ENCODE measurements at regions not wholly inside any gene's neighbourhood (a gene's known extent, or its start where the extent isn't known, plus 50 kb on each side); places are given as distances from the start of the nearest gene placed in this dataset.
"Not testable (repeated sequence)": the region's sequence is repeated elsewhere in the genome, so short reads cannot be mapped to it uniquely, and the experiment has no call there.

DNA sequence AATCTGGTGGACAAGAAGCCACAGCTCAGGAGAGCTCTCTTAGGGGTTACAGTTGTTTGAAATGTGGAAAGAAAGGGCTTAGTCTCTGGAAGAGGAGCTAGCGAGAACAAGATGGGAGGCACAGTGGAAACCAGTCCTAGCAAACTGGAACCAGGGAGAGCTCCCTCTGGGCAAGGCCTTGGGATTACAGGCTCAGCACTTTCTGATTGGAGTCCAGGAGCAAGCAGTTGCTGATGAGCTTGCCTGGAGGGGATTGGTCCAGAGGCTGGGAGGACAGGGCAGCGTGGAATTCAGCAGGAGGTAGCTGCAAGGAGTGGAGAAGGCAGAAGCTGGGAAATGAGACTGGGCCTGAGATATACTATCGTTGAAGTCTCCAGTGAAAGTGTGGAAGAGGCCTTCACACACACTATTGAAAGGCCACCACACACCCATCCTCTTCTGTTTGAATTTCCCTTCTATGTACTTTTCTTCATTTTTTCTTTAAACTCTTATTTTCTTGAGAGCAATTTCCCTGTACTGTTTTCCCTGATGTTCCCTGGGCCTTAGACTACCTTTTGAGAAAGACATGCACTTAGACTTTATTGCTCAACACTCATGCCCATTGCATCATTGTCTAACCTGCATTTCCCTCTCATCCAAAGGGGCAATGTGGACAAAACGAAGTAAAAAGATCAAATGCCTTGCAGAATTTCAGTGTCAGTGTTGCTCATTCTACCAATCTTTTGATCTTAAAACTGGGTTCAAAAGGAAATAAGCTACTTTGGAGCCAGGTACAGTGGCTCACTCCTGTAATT, 57.8 kb upstream of the LANCL2 start:
- Mint-ChIP-seq H3K27ac (no peak overlapping the region), H3K4me1 (peaks cover 9% of the 10 kb centered on the region), H3K27me3 (peaks cover 6% of the 10 kb centered on the region), H3K9me3 (peaks cover 5% of the 10 kb centered on the region), H3K36me3 (ENCODE audit: low read depth) (no peaks in the 10 kb centered on the region), H3K4me3 (no peak overlapping the region)
- TF ChIP-seq, protein P1, sequence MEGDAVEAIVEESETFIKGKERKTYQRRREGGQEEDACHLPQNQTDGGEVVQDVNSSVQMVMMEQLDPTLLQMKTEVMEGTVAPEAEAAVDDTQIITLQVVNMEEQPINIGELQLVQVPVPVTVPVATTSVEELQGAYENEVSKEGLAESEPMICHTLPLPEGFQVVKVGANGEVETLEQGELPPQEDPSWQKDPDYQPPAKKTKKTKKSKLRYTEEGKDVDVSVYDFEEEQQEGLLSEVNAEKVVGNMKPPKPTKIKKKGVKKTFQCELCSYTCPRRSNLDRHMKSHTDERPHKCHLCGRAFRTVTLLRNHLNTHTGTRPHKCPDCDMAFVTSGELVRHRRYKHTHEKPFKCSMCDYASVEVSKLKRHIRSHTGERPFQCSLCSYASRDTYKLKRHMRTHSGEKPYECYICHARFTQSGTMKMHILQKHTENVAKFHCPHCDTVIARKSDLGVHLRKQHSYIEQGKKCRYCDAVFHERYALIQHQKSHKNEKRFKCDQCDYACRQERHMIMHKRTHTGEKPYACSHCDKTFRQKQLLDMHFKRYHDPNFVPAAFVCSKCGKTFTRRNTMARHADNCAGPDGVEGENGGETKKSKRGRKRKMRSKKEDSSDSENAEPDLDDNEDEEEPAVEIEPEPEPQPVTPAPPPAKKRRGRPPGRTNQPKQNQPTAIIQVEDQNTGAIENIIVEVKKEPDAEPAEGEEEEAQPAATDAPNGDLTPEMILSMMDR (IDR thresholded peaks at IDR 0.05), result no peak
- DNase-seq (no peak), ATAC-seq (ENCODE audit: low read depth) (no peak)
- CTCF ChIA-PET, result interaction anchor here (1.2 kb wide), 1 partner anchor 108 kb away, joined by 4 read pairs; no protein-coding TSS in a partner anchor
- intact Hi-C loops (cut with micrococcal nuclease), result no loop called here
- POLR2A ChIA-PET, result no interaction called here

DNA sequence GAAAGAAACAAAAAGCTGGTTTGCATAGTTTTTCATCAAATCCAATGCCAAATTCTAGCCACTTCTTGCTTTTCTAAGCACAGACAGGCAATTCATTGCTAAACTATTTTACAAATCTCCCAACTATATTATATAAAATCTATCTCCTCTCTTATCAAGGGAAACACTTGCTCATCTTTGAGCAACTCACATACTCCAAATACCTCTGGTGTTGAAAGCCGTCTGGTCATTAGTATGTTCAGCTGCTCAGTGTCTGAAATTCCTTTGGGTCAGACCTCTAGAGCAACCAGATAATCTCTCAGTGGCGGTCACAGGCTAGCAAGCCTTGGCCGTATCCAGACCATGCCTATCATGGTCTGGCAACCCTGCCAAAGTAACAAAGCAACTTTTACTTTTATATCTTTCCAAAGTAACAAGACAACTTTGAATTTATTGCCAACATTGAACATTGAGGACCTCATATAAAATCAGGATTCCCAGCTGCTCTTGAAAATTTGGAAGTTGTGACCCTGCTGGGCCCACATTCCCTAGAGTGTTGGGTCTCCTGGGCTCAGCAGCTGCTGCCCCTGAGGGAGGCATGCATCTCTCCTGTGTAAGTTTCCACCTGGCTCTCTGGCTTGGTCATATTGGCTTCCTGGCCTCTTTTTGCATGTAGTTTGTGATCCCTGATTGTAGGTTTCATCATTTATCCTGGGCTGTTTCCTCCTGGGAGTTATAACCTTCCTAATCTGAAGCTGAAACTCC, 56.8 kb upstream of the LANCL2 start:
- ChIA-PET POLR2A (no interaction called here), CTCF (no interaction called here)
- Mint-ChIP-seq H3K9me3 (peaks cover 5% of the 10 kb centered on the region), H3K4me1 (peaks cover 9% of the 10 kb centered on the region), H3K27ac (no peak overlapping the region), H3K27me3 (peaks cover 2% of the 10 kb centered on the region), H3K36me3 (ENCODE audit: low read depth) (no peaks in the 10 kb centered on the region), H3K4me3 (no peak overlapping the region)
- no peak for DNase-seq
- TF ChIP-seq, protein P1 (IDR thresholded peaks at IDR 0.05), result no peak
- intact Hi-C loops (cut with micrococcal nuclease), result no loop called here
- no peak for ATAC-seq (ENCODE audit: low read depth)

DNA sequence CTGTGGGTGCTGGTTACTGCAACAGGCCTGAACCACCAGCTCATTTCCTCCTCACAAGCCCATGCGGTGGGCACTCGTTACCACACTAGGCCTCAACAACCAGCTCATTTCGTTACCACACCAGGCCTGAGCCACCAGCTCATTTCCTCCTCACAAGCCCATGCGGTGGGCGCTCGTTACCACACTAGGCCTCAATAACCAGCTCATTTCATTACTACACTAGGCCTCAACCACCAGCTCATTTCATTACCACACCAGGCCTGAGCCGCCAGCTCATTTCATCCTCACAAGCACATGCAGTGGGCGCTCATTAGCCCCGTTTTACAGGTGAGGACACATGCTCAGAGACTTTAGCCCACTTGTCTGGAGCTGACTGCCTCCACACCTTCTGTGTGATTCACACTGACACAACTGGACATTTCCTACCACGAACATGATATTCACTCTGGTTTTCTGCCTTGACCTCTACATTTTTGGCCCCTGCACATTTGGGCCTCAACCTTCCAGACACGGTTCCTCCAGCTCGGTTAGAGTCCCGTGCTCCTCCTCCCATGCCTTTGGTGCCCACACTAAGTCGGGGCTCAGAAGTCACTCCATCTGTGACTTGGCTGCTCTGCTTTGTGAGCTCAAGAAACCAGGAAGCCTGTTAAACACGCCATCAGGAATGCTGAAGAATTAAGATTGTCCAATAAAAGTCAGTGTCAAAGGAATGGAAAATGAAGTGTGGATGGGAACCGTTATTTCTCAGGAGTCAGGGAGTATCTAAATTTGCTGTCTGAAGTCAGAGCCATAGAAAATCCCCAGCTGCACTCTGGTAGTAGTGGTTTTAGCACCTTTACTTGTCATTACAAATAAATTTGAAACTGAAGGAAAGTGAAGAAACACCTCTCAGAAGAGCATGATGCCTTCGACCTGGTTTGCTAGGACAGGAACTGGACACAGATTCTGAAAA, 55.8 kb upstream of the LANCL2 start:
- H3K9me3 Mint-ChIP-seq, result peaks cover 5% of the 10 kb centered on the region
- no peak overlapping the region for H3K27ac Mint-ChIP-seq
- H3K27me3 Mint-ChIP-seq, result peaks cover 2% of the 10 kb centered on the region
- TF ChIP-seq, protein P1 (IDR thresholded peaks at IDR 0.05), result no peak
- no peak for DNase-seq
- H3K4me3 Mint-ChIP-seq, result no peak overlapping the region
- ChIA-PET CTCF (no interaction called here), POLR2A (no interaction called here)
- peak; percentile 34 for ATAC-seq (ENCODE audit: low read depth)
- peaks cover 9% of the 10 kb centered on the region for H3K4me1 Mint-ChIP-seq
- intact Hi-C loops (cut with micrococcal nuclease), result no loop called here
- H3K36me3 Mint-ChIP-seq (ENCODE audit: low read depth), result no peaks in the 10 kb centered on the region

DNA sequence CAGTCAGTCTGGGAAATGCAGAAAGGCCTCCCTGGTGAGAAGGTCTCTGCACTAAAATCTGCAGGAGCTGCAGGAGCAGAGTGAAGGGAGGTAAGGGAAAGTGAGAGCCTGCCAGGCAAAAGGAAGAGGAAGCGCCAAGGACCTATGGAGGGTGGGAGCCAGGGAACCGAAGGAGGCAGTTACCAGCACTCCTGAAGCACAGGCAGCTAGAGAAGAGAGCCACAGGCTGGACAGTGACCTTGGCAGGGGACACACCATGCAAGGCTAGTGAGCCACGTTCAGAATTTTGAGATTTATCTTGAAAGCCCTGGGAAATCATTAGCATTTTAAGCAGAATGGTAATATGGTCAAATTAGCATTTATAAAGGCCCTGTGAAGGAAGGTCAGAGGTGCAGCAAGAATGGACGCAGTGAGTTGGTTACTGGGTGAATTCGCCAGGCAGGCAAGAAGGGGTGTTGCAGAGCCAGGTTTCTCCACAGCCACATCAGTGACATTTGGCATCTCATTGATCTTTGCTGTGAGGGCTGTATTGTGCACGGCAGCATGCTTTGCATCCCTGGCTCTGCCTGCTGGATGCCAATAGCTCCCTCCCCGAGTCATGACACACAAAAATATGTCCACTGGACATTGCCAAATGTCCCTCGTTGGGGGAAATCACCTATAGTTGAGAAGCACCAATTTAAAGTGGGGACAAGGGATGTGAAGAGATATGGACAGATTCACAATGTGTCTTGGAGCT, 54.7 kb upstream of the LANCL2 start:
- Mint-ChIP-seq H3K27me3 (peaks cover 2% of the 10 kb centered on the region), H3K27ac (no peak overlapping the region), H3K36me3 (ENCODE audit: low read depth) (no peaks in the 10 kb centered on the region), H3K9me3 (peaks cover 5% of the 10 kb centered on the region), H3K4me1 (peaks cover 3% of the 10 kb centered on the region), H3K4me3 (no peak overlapping the region)
- no peak for ATAC-seq (ENCODE audit: low read depth)
- POLR2A ChIA-PET, result no interaction called here
- TF ChIP-seq, protein P1 (IDR thresholded peaks at IDR 0.05), result no peak
- intact Hi-C loops (cut with micrococcal nuclease), result no loop called here
- DNase-seq, result no peak
- CTCF ChIA-PET, result no interaction called here

DNA sequence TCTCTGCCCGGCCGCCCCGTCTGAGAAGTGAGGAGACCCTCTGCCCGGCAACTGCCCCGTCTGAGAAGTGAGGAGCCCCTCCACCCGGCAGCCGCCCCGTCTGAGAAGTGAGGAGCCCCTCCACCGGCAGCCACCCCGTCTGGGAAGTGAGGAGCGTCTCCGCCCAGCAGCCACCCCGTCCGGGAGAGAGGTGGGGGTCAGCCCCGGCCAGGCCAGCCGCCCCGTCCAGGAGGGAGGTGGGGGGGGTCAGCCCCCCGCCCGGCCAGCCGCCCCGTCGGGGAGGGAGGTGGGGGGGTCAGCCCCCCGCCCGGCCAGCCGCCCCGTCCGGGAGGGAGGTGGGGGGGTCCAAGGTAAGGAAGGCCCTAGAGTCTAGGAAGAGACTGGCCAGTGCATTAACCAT, 53.2 kb upstream of the LANCL2 start:
- CTCF ChIA-PET; H3K27me3 Mint-ChIP-seq; H3K27ac Mint-ChIP-seq; H3K4me1 Mint-ChIP-seq; H3K9me3 Mint-ChIP-seq; POLR2A ChIA-PET; intact Hi-C loops (cut with micrococcal nuclease); H3K36me3 Mint-ChIP-seq (ENCODE audit: low read depth); H3K4me3 Mint-ChIP-seq; DNase-seq; ATAC-seq (ENCODE audit: low read depth): not testable (repeated sequence)

DNA sequence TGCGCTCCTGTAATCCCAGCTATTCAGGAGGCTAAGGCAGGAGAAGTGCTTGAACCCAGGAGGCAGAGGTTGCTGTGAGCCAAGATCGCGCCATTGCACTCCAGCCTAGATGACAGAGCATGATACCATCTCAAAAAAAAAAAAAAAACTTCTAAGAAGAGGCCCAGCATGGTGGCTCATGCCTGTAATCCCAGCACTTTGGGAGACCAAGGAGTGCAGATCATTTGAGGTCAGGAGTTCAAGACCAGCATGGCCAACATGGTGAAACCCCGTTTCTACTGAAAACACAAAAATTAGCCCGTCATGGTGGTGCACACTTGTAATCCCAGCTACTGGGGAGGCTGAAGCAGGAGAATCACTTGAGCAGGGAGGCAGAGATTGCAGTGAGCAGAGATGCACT, 51.5 kb upstream of the LANCL2 start:
- H3K27me3 Mint-ChIP-seq; intact Hi-C loops (cut with micrococcal nuclease); H3K9me3 Mint-ChIP-seq; DNase-seq; H3K4me1 Mint-ChIP-seq; H3K36me3 Mint-ChIP-seq (ENCODE audit: low read depth); H3K27ac Mint-ChIP-seq; CTCF ChIA-PET; ATAC-seq (ENCODE audit: low read depth); H3K4me3 Mint-ChIP-seq: not testable (repeated sequence)
- POLR2A ChIA-PET, result interaction anchor here (0.6 kb wide), 1 partner anchor 92 kb away, joined by 6 read pairs; no protein-coding TSS in a partner anchor
